IMR-90 (cell line): ENCODE measurements at regions not wholly inside any gene's neighbourhood (a gene's known extent, or its start where the extent isn't known, plus 50 kb on each side); places are given as distances from the start of the nearest gene placed in this dataset.

ENCODE experiments used
- ATAC-seq: fragments of 200-7000 bp; cut with Tn5 transposase; 2 replicates; pipeline ENCODE4 v1.9.1; 2020; ENCODE audit warnings: low read depth, mild to moderate bottlenecking, moderate library complexity
- BruUV-seq: library from RNA; stranded (reverse); fragments of 400-500 nt; replicated peaks from 2 replicates; lab custom pipeline; 2021; lab: Mats Ljungman, UMichigan
- CTCF ChIA-PET: fragments of 300-600 bp; formaldehyde crosslinking; extraction: SDS; loops from one replicate; lab custom pipeline; 2021; ENCODE audit warnings: antibody characterized with exemption; lab: Yijun Ruan, JAX
- POLR2A ChIA-PET: fragments of 300-600 bp; sonication (Branson Sonifier 250); formaldehyde crosslinking; loops from one replicate; lab custom pipeline; 2022; ENCODE audit warnings: antibody characterized with exemption; ENCODE audit not compliant: unreplicated experiment; lab: Charles Lee
- DNase-seq: peaks from one replicate; pipeline ENCODE4 v3.0.0; 2013
- H2AFZ ChIP-seq: replicated peaks from 2 replicates; pipeline ENCODE3; 2013; ENCODE audit warnings: low read length, mild to moderate bottlenecking; ENCODE audit not compliant: poor library complexity
- H2AK5ac ChIP-seq: 2 replicates; pipeline ENCODE4 v1.6.1; 2013; ENCODE audit warnings: low read depth, low read length, inconsistent platforms
- H2AK9ac ChIP-seq: replicated peaks from 2 replicates; pipeline ENCODE3; 2013; ENCODE audit warnings: mild to moderate bottlenecking, low read depth, low read length, moderate library complexity; ENCODE audit not compliant: poor library complexity
- H2BK120ac ChIP-seq: 2 replicates; pipeline ENCODE4 v1.6.1; 2013; ENCODE audit warnings: low read depth, low read length, inconsistent platforms
- H2BK15ac ChIP-seq: 3 replicates; pipeline ENCODE4 v1.6.1; 2013; ENCODE audit warnings: low read depth, low read length, inconsistent platforms
- H2BK20ac ChIP-seq: 2 replicates; pipeline ENCODE4 v1.6.1; 2013; ENCODE audit warnings: low read depth, mild to moderate bottlenecking, inconsistent platforms, low read length, moderate library complexity
- H2BK5ac ChIP-seq: 2 replicates; pipeline ENCODE4 v1.6.1; 2013; ENCODE audit warnings: mild to moderate bottlenecking, low read depth, low read length, inconsistent platforms; ENCODE audit not compliant: poor library complexity, severe bottlenecking
- H3K14ac ChIP-seq: replicated peaks from 2 replicates; pipeline ENCODE4 v1.6.1; 2013; ENCODE audit warnings: low read depth, low read length, inconsistent platforms
- H3K18ac ChIP-seq: 2 replicates; pipeline ENCODE4 v1.6.1; 2013; ENCODE audit warnings: low read depth, low read length, control low read depth
- H3K23ac ChIP-seq: 2 replicates; pipeline ENCODE4 v1.6.1; 2013; ENCODE audit warnings: low read depth, low read length, inconsistent platforms
- H3K27ac ChIP-seq: 2 replicates; pipeline ENCODE4 v1.5.1; 2013; ENCODE audit warnings: mild to moderate bottlenecking, control low read depth, low read length; ENCODE audit not compliant: insufficient read depth
- H3K27me3 ChIP-seq: 2 replicates; pipeline ENCODE4 v1.6.1; 2013; ENCODE audit warnings: low read length; ENCODE audit not compliant: control insufficient read depth, insufficient read depth
- H3K36me3 ChIP-seq: 2 replicates; pipeline ENCODE4 v1.6.1; 2013; ENCODE audit warnings: low read length, mixed read lengths; ENCODE audit not compliant: control insufficient read depth, insufficient read depth
- H3K4ac ChIP-seq: 2 replicates; pipeline ENCODE4 v1.6.1; 2013; ENCODE audit warnings: low read depth, low read length, inconsistent platforms
- H3K4me1 ChIP-seq: 2 replicates; pipeline ENCODE4 v1.6.1; 2013; ENCODE audit warnings: low read length, mixed read lengths; ENCODE audit not compliant: control insufficient read depth, insufficient read depth
- H3K4me2 ChIP-seq: 2 replicates; pipeline ENCODE4 v1.6.1; 2013; ENCODE audit warnings: low read depth, mild to moderate bottlenecking, control low read depth, low read length, moderate library complexity
- H3K4me3 ChIP-seq: 2 replicates; pipeline ENCODE4 v1.5.1; 2013; ENCODE audit warnings: low read depth, mild to moderate bottlenecking, control low read depth, low read length, moderate library complexity; ENCODE audit not compliant: insufficient read depth
- H3K56ac ChIP-seq: 2 replicates; pipeline ENCODE4 v1.6.1; 2013; ENCODE audit warnings: low read length, inconsistent platforms; ENCODE audit not compliant: insufficient read depth; ENCODE audit errors: extremely low read depth
- H3K79me1 ChIP-seq, 2 experiments: 2 replicates each; pipeline ENCODE4 v1.6.1; 2013; ENCODE audit warnings: low read length in 2 of 2, inconsistent platforms in 1 of 2, low read depth in 1 of 2
- H3K9ac ChIP-seq: 2 replicates; pipeline ENCODE4 v1.6.1; 2013; ENCODE audit warnings: low read depth, low read length, control low read depth
- H3K9me1 ChIP-seq: 2 replicates; pipeline ENCODE4 v1.6.1; 2013; ENCODE audit warnings: low read length, inconsistent platforms; ENCODE audit not compliant: insufficient read depth
- H3K9me3 ChIP-seq: 2 replicates; pipeline ENCODE4 v1.6.1; 2013; ENCODE audit warnings: low read length; ENCODE audit not compliant: control insufficient read depth, insufficient read depth
- H4K20me1 ChIP-seq: 2 replicates; pipeline ENCODE4 v1.6.1; 2013; ENCODE audit warnings: low read length, inconsistent platforms; ENCODE audit not compliant: insufficient read depth
- H4K5ac ChIP-seq: 2 replicates; pipeline ENCODE4 v1.6.1; 2013; ENCODE audit warnings: mild to moderate bottlenecking, low read depth, low read length, control low read depth
- H4K8ac ChIP-seq, 2 experiments: 2 replicates each; pipeline ENCODE4 v1.6.1; 2013; ENCODE audit warnings: low read depth in 2 of 2, low read length in 2 of 2, control low read depth in 1 of 2, inconsistent platforms in 1 of 2
- H4K91ac ChIP-seq: 2 replicates; pipeline ENCODE4 v1.6.1; 2013; ENCODE audit warnings: low read depth, low read length, inconsistent platforms; ENCODE audit not compliant: insufficient read depth
- CEBPB ChIP-seq: IDR thresholded peaks from 2 replicates; pipeline ENCODE4 v1.6.1; 2012; ENCODE audit warnings: low read depth, low read length, improper control_type of control experiment
- CHD1 ChIP-seq: IDR thresholded peaks from 2 replicates; pipeline ENCODE4 v1.6.1; 2012; ENCODE audit warnings: low read depth, low read length, improper control_type of control experiment
- FOS ChIP-seq: fragments of 150-350 bp; IDR thresholded peaks from 2 replicates; pipeline ENCODE4 v1.6.1; 2016; ENCODE audit warnings: low read depth, low read length
- MAZ ChIP-seq: IDR thresholded peaks from 2 replicates; pipeline ENCODE4 v1.6.1; 2012; ENCODE audit warnings: low read depth, mild to moderate bottlenecking, low read length, improper control_type of control experiment, moderate library complexity, borderline replicate concordance
- MXI1 ChIP-seq: IDR thresholded peaks from 2 replicates; pipeline ENCODE4 v1.6.1; 2012; ENCODE audit warnings: low read depth, mild to moderate bottlenecking, low read length, moderate library complexity, borderline replicate concordance
- RFX5 ChIP-seq: IDR thresholded peaks from 2 replicates; pipeline ENCODE4 v1.8.0; 2012; ENCODE audit warnings: low read depth, mild to moderate bottlenecking, low read length, moderate library complexity
- SMC3 ChIP-seq: fragments of 150-350 bp; IDR thresholded peaks from 2 replicates; pipeline ENCODE4 v1.6.1; 2016; ENCODE audit warnings: low read depth, mild to moderate bottlenecking, antibody characterized with exemption, low read length, moderate library complexity
- WGBS, 2 experiments: methylation state at CpG; one replicate each; pipeline versions ENCODE4 v1.1.5 to v1.1.7; 2013; ENCODE audit warnings: missing lambda C conversion rate in 2 of 2; ENCODE audit not compliant: insufficient read length in 1 of 2; ENCODE audit errors: extremely low coverage in 2 of 2; 5-methylcytosine and 5-hydroxymethylcytosine counted together
- dilution Hi-C: fragments of 300-500 bp; cut with HindIII; formaldehyde crosslinking; loops from one replicate; pipeline ENCODE4 v1.14.3; 2018; ENCODE audit warnings: low sequenced_read_pairs; ENCODE audit not compliant: unreplicated experiment
- in situ Hi-C: fragments of 300-500 bp; cut with MboI; formaldehyde crosslinking; loops from 3 replicates; pipeline ENCODE4 v1.14.3; 2019; ENCODE audit warnings: low sequenced_read_pairs, inconsistent platforms, mixed read lengths
- intact Hi-C: fragments of 100-400 bp; cut with micrococcal nuclease; formaldehyde crosslinking; loops from 2 replicates; pipeline ENCODE4 v1.10.0; 2022
- TF ChIP-seq, protein P1 (sequence below): conservative IDR thresholded peaks from 2 replicates; pipeline ENCODE4 v1.5.1; 2012; ENCODE audit warnings: mild to moderate bottlenecking, low read depth, low read length, improper control_type of control experiment
- TF ChIP-seq, protein P2 (sequence below): fragments of 150-350 bp; IDR thresholded peaks from 2 replicates; pipeline ENCODE4 v1.6.1; 2017; ENCODE audit warnings: mild to moderate bottlenecking, antibody characterized with exemption, low read length, low read depth

DNA sequence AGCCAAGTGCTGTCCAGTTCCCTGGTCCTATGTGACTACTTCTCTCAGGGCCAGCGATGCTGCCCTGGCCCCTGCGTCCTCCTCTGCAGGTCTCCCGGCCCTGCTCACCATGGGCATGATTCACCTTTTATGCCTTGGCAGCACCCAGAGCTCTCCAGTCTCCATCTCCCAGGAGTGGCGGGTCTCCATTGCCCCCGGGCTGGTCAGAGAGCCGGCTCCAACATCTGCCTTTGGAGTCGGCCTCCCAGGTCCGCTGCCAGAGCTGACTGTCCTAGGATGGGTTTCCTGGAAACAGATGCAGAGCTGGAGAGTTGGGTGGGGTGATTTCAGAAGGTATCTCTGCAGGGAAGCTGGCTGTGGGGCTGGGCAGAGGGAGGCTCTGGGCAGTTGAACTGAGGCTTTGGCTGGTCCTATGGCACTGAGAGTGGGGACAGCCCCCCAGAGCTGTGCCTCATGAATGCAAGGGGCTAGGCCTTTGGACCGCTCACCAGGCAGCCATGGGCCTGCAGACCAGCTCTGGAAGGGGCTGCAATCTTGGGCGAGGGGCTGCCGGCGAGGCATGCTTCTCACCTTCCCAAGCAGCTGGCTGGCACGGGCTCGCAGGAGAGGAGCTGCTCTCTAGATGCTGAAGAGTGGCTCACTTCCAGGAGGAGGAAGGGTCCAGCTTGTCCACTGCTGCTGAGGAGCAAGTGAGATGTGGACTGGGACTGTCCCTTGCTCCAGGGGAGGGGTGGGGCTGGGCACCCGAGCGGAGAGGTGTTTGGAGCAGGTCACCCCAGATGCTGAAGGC, 59.8 kb upstream of the HS6ST1 start:
- Histone ChIP-seq H2BK5ac (no peak overlapping the region), H3K4me1 (peaks cover 34% of the 10 kb centered on the region), H2BK20ac (peak overlapping the region; percentile 94), H3K9me3 (no peaks in the 10 kb centered on the region), H2BK120ac (peak overlapping the region; percentile 92), H3K9me1 (peaks cover 19% of the 10 kb centered on the region), H3K4me2 (peak overlapping the region; percentile 17; the same call in 1 of the 2 replicates), H3K18ac (peak overlapping the region; percentile 1; the same call in 1 of the 2 replicates), H2AK5ac (peak overlapping the region; percentile 60), H4K5ac (peak overlapping the region; percentile 50), H4K91ac (peak overlapping the region; percentile 82), H3K23ac (peak overlapping the region; percentile 56; the same call in 1 of the 2 replicates), H3K36me3 (no peaks in the 10 kb centered on the region), H2AFZ (peak overlapping the region; percentile 91), H3K9ac (no peak overlapping the region), H3K14ac (peak overlapping the region; percentile 26), H3K27me3 (no peaks in the 10 kb centered on the region), H3K4me3 (no peak overlapping the region), H4K8ac (peak overlapping the region; percentile 15 to 92; a peak in 3 of 4 replicates), H2BK15ac (peak overlapping the region; percentile 52; the same call in 1 of the 3 replicates), H3K79me1 (peaks cover 0 to 6% of the 10 kb centered on the region in 2 experiments; a peak in 1 of 4 replicates), H4K20me1 (no peaks in the 10 kb centered on the region), H2AK9ac (peak overlapping the region; percentile 6), H3K56ac (no peak overlapping the region), H3K4ac (peak overlapping the region; percentile 94), H3K27ac (peak overlapping the region; percentile 3; the same call in 1 of the 2 replicates)
- no peak for ATAC-seq
- no peak for DNase-seq
- 76% methylated on average over 8 of the region's 16 CpGs; no CpG with 5 or more reads in 1 of the 2 experiments for WGBS, 2 experiments
- no TSS peak for BruUV-seq
- TF ChIP-seq, protein P1, sequence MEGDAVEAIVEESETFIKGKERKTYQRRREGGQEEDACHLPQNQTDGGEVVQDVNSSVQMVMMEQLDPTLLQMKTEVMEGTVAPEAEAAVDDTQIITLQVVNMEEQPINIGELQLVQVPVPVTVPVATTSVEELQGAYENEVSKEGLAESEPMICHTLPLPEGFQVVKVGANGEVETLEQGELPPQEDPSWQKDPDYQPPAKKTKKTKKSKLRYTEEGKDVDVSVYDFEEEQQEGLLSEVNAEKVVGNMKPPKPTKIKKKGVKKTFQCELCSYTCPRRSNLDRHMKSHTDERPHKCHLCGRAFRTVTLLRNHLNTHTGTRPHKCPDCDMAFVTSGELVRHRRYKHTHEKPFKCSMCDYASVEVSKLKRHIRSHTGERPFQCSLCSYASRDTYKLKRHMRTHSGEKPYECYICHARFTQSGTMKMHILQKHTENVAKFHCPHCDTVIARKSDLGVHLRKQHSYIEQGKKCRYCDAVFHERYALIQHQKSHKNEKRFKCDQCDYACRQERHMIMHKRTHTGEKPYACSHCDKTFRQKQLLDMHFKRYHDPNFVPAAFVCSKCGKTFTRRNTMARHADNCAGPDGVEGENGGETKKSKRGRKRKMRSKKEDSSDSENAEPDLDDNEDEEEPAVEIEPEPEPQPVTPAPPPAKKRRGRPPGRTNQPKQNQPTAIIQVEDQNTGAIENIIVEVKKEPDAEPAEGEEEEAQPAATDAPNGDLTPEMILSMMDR = no peak
- TF ChIP-seq, protein P2, sequence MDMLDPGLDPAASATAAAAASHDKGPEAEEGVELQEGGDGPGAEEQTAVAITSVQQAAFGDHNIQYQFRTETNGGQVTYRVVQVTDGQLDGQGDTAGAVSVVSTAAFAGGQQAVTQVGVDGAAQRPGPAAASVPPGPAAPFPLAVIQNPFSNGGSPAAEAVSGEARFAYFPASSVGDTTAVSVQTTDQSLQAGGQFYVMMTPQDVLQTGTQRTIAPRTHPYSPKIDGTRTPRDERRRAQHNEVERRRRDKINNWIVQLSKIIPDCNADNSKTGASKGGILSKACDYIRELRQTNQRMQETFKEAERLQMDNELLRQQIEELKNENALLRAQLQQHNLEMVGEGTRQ = no peak
- TF ChIP-seq MXI1 (no peak), CHD1 (no peak), RFX5 (no peak), CEBPB (no peak), FOS (no peak), MAZ (no peak), SMC3 (no peak)
- POLR2A ChIA-PET = no interaction called here
- CTCF ChIA-PET = interaction anchor here (1.6 kb wide), 1 partner anchor 10 kb away, joined by 5 read pairs; no protein-coding TSS in a partner anchor
- in situ Hi-C loops = no loop called here
- intact Hi-C loops = no loop called here
- dilution Hi-C loops = no loop called here
